MCF 10A (cell line): ENCODE measurements at regions not wholly inside any gene's neighbourhood (a gene's known extent, or its start where the extent isn't known, plus 50 kb on each side); places are given as distances from the start of the nearest gene placed in this dataset.

ENCODE experiments used
- BruUV-seq: library from RNA; stranded (reverse); fragments of 400-500 nt; replicated peaks from 2 replicates; lab custom pipeline; 2021; lab: Mats Ljungman, UMichigan
- CTCF ChIA-PET: fragments of 300-600 bp; sonication (Branson Sonifier 250); formaldehyde crosslinking; extraction: SDS; loops from one replicate; lab custom pipeline; 2021; ENCODE audit warnings: antibody characterized with exemption, inconsistent platforms; lab: Yijun Ruan, JAX
- POLR2A ChIA-PET: fragments of 300-600, 350-650 bp; sonication (Branson Sonifier 250); formaldehyde crosslinking; extraction: SDS; loops from one replicate; lab custom pipeline; 2020; ENCODE audit warnings: antibody characterized with exemption, inconsistent platforms; lab: Yijun Ruan, JAX
- DNase-seq: peaks from one replicate; pipeline ENCODE4 v3.0.0-alpha.2; 2018; ENCODE audit not compliant: unreplicated experiment
- H3K27ac Mint-ChIP-seq: one replicate; pipeline ENCODE4 v1.8.0; 2022; ENCODE audit warnings: mild to moderate bottlenecking, low read depth, mixed read lengths; ENCODE audit not compliant: unreplicated experiment
- H3K27me3 Mint-ChIP-seq: one replicate; pipeline ENCODE4 v1.8.0; 2022; ENCODE audit warnings: mixed read lengths; ENCODE audit not compliant: insufficient read depth, unreplicated experiment
- H3K36me3 Mint-ChIP-seq: one replicate; pipeline ENCODE4 v1.8.0; 2022; ENCODE audit warnings: mild to moderate bottlenecking, moderate library complexity, mixed read lengths; ENCODE audit not compliant: insufficient read depth, unreplicated experiment
- H3K4me1 Mint-ChIP-seq: one replicate; pipeline ENCODE4 v1.8.0; 2022; ENCODE audit warnings: mixed read lengths; ENCODE audit not compliant: insufficient read depth, unreplicated experiment
- H3K4me3 Mint-ChIP-seq: one replicate; pipeline ENCODE4 v1.8.0; 2022; ENCODE audit warnings: mild to moderate bottlenecking, moderate library complexity, mixed read lengths; ENCODE audit not compliant: unreplicated experiment
- H3K9me3 Mint-ChIP-seq: one replicate; pipeline ENCODE4 v1.8.0; 2022; ENCODE audit warnings: mixed read lengths; ENCODE audit not compliant: unreplicated experiment
- CTCF ChIP-seq: fragments of 200-600 bp; IDR thresholded peaks from one replicate; pipeline ENCODE4 v1.8.0; 2022; ENCODE audit warnings: antibody characterized with exemption, mild to moderate bottlenecking; ENCODE audit not compliant: unreplicated experiment
- intact Hi-C: fragments of 100-400 bp; cut with micrococcal nuclease; formaldehyde crosslinking; loops from 2 replicates; pipeline ENCODE4 v1.14.1; 2022

GRCh38 chr15:35209838-35210237 is 124.7 kb upstream of the NANOGP8 start:
- CTCF ChIA-PET, result interaction anchor here (0.9 kb wide), 1 partner anchor 8 kb away, joined by 3 read pairs; no protein-coding TSS in a partner anchor
- no peak for TF ChIP-seq CTCF
- no peak overlapping the region for H3K27ac Mint-ChIP-seq
- no peak overlapping the region for H3K4me3 Mint-ChIP-seq
- H3K9me3 Mint-ChIP-seq, result no peaks in the 10 kb centered on the region
- BruUV-seq, result no TSS peak
- POLR2A ChIA-PET, result interaction anchor here (0.7 to 1.2 kb wide), 2 partner anchors 11 to 16 kb away, joined by 3 to 4 read pairs; no protein-coding TSS in a partner anchor
- intact Hi-C loops, result loop anchor here (10.0 kb wide), 1 partner anchor 135 kb away; no protein-coding TSS in a partner anchor
- no peaks in the 10 kb centered on the region for H3K4me1 Mint-ChIP-seq
- H3K27me3 Mint-ChIP-seq, result no peaks in the 10 kb centered on the region
- H3K36me3 Mint-ChIP-seq, result no peaks in the 10 kb centered on the region
- peak; percentile 14 for DNase-seq

GRCh38 chr15:35208353-35208752 is 123.3 kb upstream of the NANOGP8 start:
- TF ChIP-seq CTCF, result no peak
- Mint-ChIP-seq H3K27ac (no peak overlapping the region), H3K4me3 (no peak overlapping the region), H3K4me1 (no peaks in the 10 kb centered on the region), H3K27me3 (no peaks in the 10 kb centered on the region), H3K36me3 (no peaks in the 10 kb centered on the region), H3K9me3 (no peaks in the 10 kb centered on the region)
- POLR2A ChIA-PET, result no interaction called here
- no TSS peak for BruUV-seq
- no peak for DNase-seq
- intact Hi-C loops, result loop anchor here (10.0 kb wide), 1 partner anchor 134 kb away; no protein-coding TSS in a partner anchor
- CTCF ChIA-PET, result no interaction called here

- H3K27me3 Mint-ChIP-seq, result no peaks in the 10 kb centered on the region
- intact Hi-C loops, result loop anchor here (10.0 kb wide), 1 partner anchor 131 kb away; no protein-coding TSS in a partner anchor
- no TSS peak for BruUV-seq
- ChIA-PET CTCF (interaction anchor here (0.6 to 0.7 kb wide), 3 partner anchors 8 to 143 kb away, joined by 3 read pairs; no protein-coding TSS in a partner anchor), POLR2A (no interaction called here)
- no peak overlapping the region for H3K27ac Mint-ChIP-seq
- no peaks in the 10 kb centered on the region for H3K4me1 Mint-ChIP-seq
- no peaks in the 10 kb centered on the region for H3K9me3 Mint-ChIP-seq
- peak; percentile 59 for DNase-seq
- TF ChIP-seq CTCF, result peak; percentile 39
- no peaks in the 10 kb centered on the region for H3K36me3 Mint-ChIP-seq
- H3K4me3 Mint-ChIP-seq, result no peak overlapping the region
Observed at GRCh38 chr15:35206060-35206675, 121.1 kb upstream of the NANOGP8 start.

GRCh38 chr15:35198197-35198596 is 113.1 kb upstream of the NANOGP8 start:
- DNase-seq, result no peak
- H3K27ac Mint-ChIP-seq, result no peak overlapping the region
- no peak for TF ChIP-seq CTCF
- no peaks in the 10 kb centered on the region for H3K27me3 Mint-ChIP-seq
- no TSS peak for BruUV-seq
- POLR2A ChIA-PET, result interaction anchor here (0.8 kb wide), 1 partner anchor 12 kb away, joined by 3 read pairs; no protein-coding TSS in a partner anchor
- no peaks in the 10 kb centered on the region for H3K36me3 Mint-ChIP-seq
- no peaks in the 10 kb centered on the region for H3K4me1 Mint-ChIP-seq
- intact Hi-C loops, result no loop called here
- H3K9me3 Mint-ChIP-seq, result no peaks in the 10 kb centered on the region
- CTCF ChIA-PET, result no interaction called here
- H3K4me3 Mint-ChIP-seq, result no peak overlapping the region
